Activated CD4-positive, alpha-beta memory T cell treated with anti-CD3 and anti-CD28 coated beads for 36 hours (primary cell): ENCODE measurements at regions not wholly inside any gene's neighbourhood (a gene's known extent, or its start where the extent isn't known, plus 50 kb on each side); places are given as distances from the start of the nearest gene placed in this dataset.

ENCODE experiments used
- CTCF ChIA-PET: fragments of 350-600 bp; sonication (Branson Sonifier 250); formaldehyde crosslinking; loops from one replicate; lab custom pipeline; 2021; ENCODE audit warnings: antibody characterized with exemption, inconsistent platforms; lab: Charles Lee
- POLR2A ChIA-PET: fragments of 350-600 bp; sonication (Branson Sonifier 250); formaldehyde crosslinking; loops from one replicate; lab custom pipeline; 2021; ENCODE audit warnings: antibody characterized with exemption; lab: Charles Lee
- DNase-seq: peaks from one replicate; pipeline ENCODE4 v3.0.0-alpha.2; 2020
- H3K27ac Mint-ChIP-seq: one replicate; pipeline ENCODE4 v1.8.0; 2021; ENCODE audit warnings: mixed read lengths
- H3K27me3 Mint-ChIP-seq: one replicate; pipeline ENCODE4 v1.8.0; 2021; ENCODE audit warnings: mixed read lengths
- H3K36me3 Mint-ChIP-seq: one replicate; pipeline ENCODE4 v1.8.0; 2021; ENCODE audit warnings: mixed read lengths
- H3K4me1 Mint-ChIP-seq: one replicate; pipeline ENCODE4 v1.8.0; 2021; ENCODE audit warnings: low read depth, mixed read lengths
- H3K4me3 Mint-ChIP-seq: one replicate; pipeline ENCODE4 v1.8.0; 2021; ENCODE audit warnings: mild to moderate bottlenecking, mixed read lengths
- H3K9me3 Mint-ChIP-seq: one replicate; pipeline ENCODE4 v1.8.0; 2021; ENCODE audit warnings: mixed read lengths
- intact Hi-C: fragments of 100-400 bp; cut with micrococcal nuclease; formaldehyde crosslinking; loops from one replicate; pipeline ENCODE4 v1.15.1; 2023

- intact Hi-C loops = no loop called here
- no peaks in the 10 kb centered on the region for H3K36me3 Mint-ChIP-seq
- H3K9me3 Mint-ChIP-seq = peaks cover 3% of the 10 kb centered on the region
Observed at GRCh38 chr5:68352166-68352565, 136.6 kb downstream of the PIK3R1 start.

GRCh38 chr5:68353605-68354004 lies 138.0 kb downstream of the PIK3R1 start:
- no peak for DNase-seq
- H3K36me3 Mint-ChIP-seq = no peaks in the 10 kb centered on the region
- H3K27me3 Mint-ChIP-seq = no peaks in the 10 kb centered on the region
- ChIA-PET POLR2A (no interaction called here), CTCF (no interaction called here)
- H3K4me3 Mint-ChIP-seq = no peak overlapping the region
- no peak overlapping the region for H3K27ac Mint-ChIP-seq
- H3K9me3 Mint-ChIP-seq = no peaks in the 10 kb centered on the region
- intact Hi-C loops = no loop called here
- no peaks in the 10 kb centered on the region for H3K4me1 Mint-ChIP-seq

More at GRCh38 chr5:68352166-68352565, 136.6 kb downstream of the PIK3R1 start:
- CTCF ChIA-PET = no interaction called here
- POLR2A ChIA-PET = no interaction called here
- no peaks in the 10 kb centered on the region for H3K27me3 Mint-ChIP-seq
- H3K4me3 Mint-ChIP-seq = no peak overlapping the region
- DNase-seq = no peak
- H3K27ac Mint-ChIP-seq = no peak overlapping the region
- H3K4me1 Mint-ChIP-seq = no peaks in the 10 kb centered on the region

- Mint-ChIP-seq H3K27me3 (no peaks in the 10 kb centered on the region), H3K27ac (no peak overlapping the region), H3K9me3 (no peaks in the 10 kb centered on the region), H3K4me3 (no peak overlapping the region), H3K36me3 (no peaks in the 10 kb centered on the region), H3K4me1 (no peaks in the 10 kb centered on the region)
- ChIA-PET CTCF (no interaction called here), POLR2A (no interaction called here)
- intact Hi-C loops = no loop called here
- no peak for DNase-seq
Observed at GRCh38 chr5:68354315-68354714, 138.8 kb downstream of the PIK3R1 start.

- Mint-ChIP-seq H3K9me3 (no peaks in the 10 kb centered on the region), H3K4me1 (peaks cover 4% of the 10 kb centered on the region), H3K4me3 (no peak overlapping the region), H3K27ac (no peak overlapping the region), H3K36me3 (no peaks in the 10 kb centered on the region), H3K27me3 (no peaks in the 10 kb centered on the region)
- CTCF ChIA-PET = no interaction called here
- intact Hi-C loops = no loop called here
- DNase-seq = no peak
- POLR2A ChIA-PET = no interaction called here
Observed at GRCh38 chr5:68356216-68356615, 140.7 kb downstream of the PIK3R1 start.

- no peaks in the 10 kb centered on the region for H3K9me3 Mint-ChIP-seq
- intact Hi-C loops = no loop called here
- no peak overlapping the region for H3K27ac Mint-ChIP-seq
- no peak for DNase-seq
- no peaks in the 10 kb centered on the region for H3K27me3 Mint-ChIP-seq
- CTCF ChIA-PET = no interaction called here
- H3K4me3 Mint-ChIP-seq = no peak overlapping the region
- peaks cover 4% of the 10 kb centered on the region for H3K4me1 Mint-ChIP-seq
- POLR2A ChIA-PET = no interaction called here
- H3K36me3 Mint-ChIP-seq = no peaks in the 10 kb centered on the region
Observed at GRCh38 chr5:68356623-68357022, 141.1 kb downstream of the PIK3R1 start.

GRCh38 chr5:68359699-68360098 lies 144.1 kb downstream of the PIK3R1 start:
- intact Hi-C loops = no loop called here
- Mint-ChIP-seq H3K4me1 (peaks cover 4% of the 10 kb centered on the region), H3K9me3 (no peaks in the 10 kb centered on the region), H3K36me3 (no peaks in the 10 kb centered on the region), H3K27ac (no peak overlapping the region), H3K27me3 (peaks cover 2% of the 10 kb centered on the region), H3K4me3 (no peak overlapping the region)
- DNase-seq = no peak
- CTCF ChIA-PET = interaction anchor here (0.7 to 1.5 kb wide), 2 partner anchors 74 to 1025 kb away, joined by 3 read pairs; no protein-coding TSS in a partner anchor
- POLR2A ChIA-PET = no interaction called here

- Mint-ChIP-seq H3K27me3 (peaks cover 2% of the 10 kb centered on the region), H3K4me1 (peaks cover 11% of the 10 kb centered on the region), H3K9me3 (no peaks in the 10 kb centered on the region), H3K4me3 (no peak overlapping the region), H3K27ac (no peak overlapping the region), H3K36me3 (no peaks in the 10 kb centered on the region)
- CTCF ChIA-PET = interaction anchor here (1.3 kb wide), 1 partner anchor 76 kb away, joined by 5 read pairs; no protein-coding TSS in a partner anchor
- POLR2A ChIA-PET = interaction anchor here (0.6 kb wide), 1 partner anchor 355 kb away, joined by 3 read pairs; no protein-coding TSS in a partner anchor
- no peak for DNase-seq
- intact Hi-C loops = no loop called here
Observed at GRCh38 chr5:68362331-68362730, 146.8 kb downstream of the PIK3R1 start.

- POLR2A ChIA-PET = no interaction called here
- no peak for DNase-seq
- intact Hi-C loops = no loop called here
- CTCF ChIA-PET = no interaction called here
- H3K27me3 Mint-ChIP-seq = peaks cover 2% of the 10 kb centered on the region
- no peak overlapping the region for H3K27ac Mint-ChIP-seq
- H3K4me1 Mint-ChIP-seq = peaks cover 35% of the 10 kb centered on the region
- no peak overlapping the region for H3K4me3 Mint-ChIP-seq
- no peaks in the 10 kb centered on the region for H3K36me3 Mint-ChIP-seq
- no peaks in the 10 kb centered on the region for H3K9me3 Mint-ChIP-seq
Observed at GRCh38 chr5:68365889-68366288, 150.3 kb downstream of the PIK3R1 start.

GRCh38 chr5:68367287-68367686 lies 151.7 kb downstream of the PIK3R1 start:
- ChIA-PET POLR2A (no interaction called here), CTCF (no interaction called here)
- Mint-ChIP-seq H3K4me3 (no peak overlapping the region), H3K27ac (no peak overlapping the region), H3K9me3 (no peaks in the 10 kb centered on the region), H3K27me3 (no peaks in the 10 kb centered on the region), H3K36me3 (no peaks in the 10 kb centered on the region), H3K4me1 (peaks cover 35% of the 10 kb centered on the region)
- DNase-seq = no peak
- intact Hi-C loops = no loop called here

GRCh38 chr5:68367717-68368116 lies 152.2 kb downstream of the PIK3R1 start:
- H3K4me3 Mint-ChIP-seq = no peak overlapping the region
- POLR2A ChIA-PET = no interaction called here
- CTCF ChIA-PET = no interaction called here
- no peak overlapping the region for H3K27ac Mint-ChIP-seq
- intact Hi-C loops = loop anchor here (2.0 kb wide), 3 partner anchors 63 to 87 kb away; no protein-coding TSS in a partner anchor
- no peaks in the 10 kb centered on the region for H3K9me3 Mint-ChIP-seq
- no peaks in the 10 kb centered on the region for H3K36me3 Mint-ChIP-seq
- no peak for DNase-seq
- peaks cover 35% of the 10 kb centered on the region for H3K4me1 Mint-ChIP-seq
- H3K27me3 Mint-ChIP-seq = no peaks in the 10 kb centered on the region

GRCh38 chr5:68368311-68369022 lies 152.9 kb downstream of the PIK3R1 start:
- H3K36me3 Mint-ChIP-seq = no peaks in the 10 kb centered on the region
- intact Hi-C loops = loop anchor here (1.0 to 2.0 kb wide), 7 partner anchors 13 to 96 kb away; no protein-coding TSS in a partner anchor

GRCh38 chr5:68369023-68369359 lies 153.4 kb downstream of the PIK3R1 start:
- DNase-seq = no peak
- Mint-ChIP-seq H3K36me3 (no peaks in the 10 kb centered on the region), H3K4me1 (peaks cover 35% of the 10 kb centered on the region), H3K27ac (no peak overlapping the region), H3K27me3 (no peaks in the 10 kb centered on the region), H3K4me3 (no peak overlapping the region), H3K9me3 (no peaks in the 10 kb centered on the region)
- ChIA-PET CTCF (no interaction called here), POLR2A (no interaction called here)
- intact Hi-C loops = loop anchor here (1.0 to 2.0 kb wide), 7 partner anchors 12 to 95 kb away; no protein-coding TSS in a partner anchor

More at GRCh38 chr5:68368311-68369022, 152.9 kb downstream of the PIK3R1 start:
- ChIA-PET CTCF (no interaction called here), POLR2A (no interaction called here)
- H3K4me3 Mint-ChIP-seq = no peak overlapping the region
- H3K27me3 Mint-ChIP-seq = no peaks in the 10 kb centered on the region
- no peak overlapping the region for H3K27ac Mint-ChIP-seq
- H3K9me3 Mint-ChIP-seq = no peaks in the 10 kb centered on the region
- peaks cover 35% of the 10 kb centered on the region for H3K4me1 Mint-ChIP-seq
- peak; percentile 34 for DNase-seq
